H9 (cell line): ENCODE measurements at regions not wholly inside any gene's neighbourhood (a gene's known extent, or its start where the extent isn't known, plus 50 kb on each side); places are given as distances from the start of the nearest gene placed in this dataset.

Source experiments
- DNase-seq: peaks from one replicate; pipeline ENCODE4 v3.0.0-alpha.2; 2017
- H2AFZ ChIP-seq: one replicate; pipeline ENCODE4 v1.6.1; 2013; ENCODE audit warnings: mild to moderate bottlenecking, low read length, control low read depth, moderate library complexity
- H2AK5ac ChIP-seq: 2 replicates; pipeline ENCODE4 v1.6.1; 2013; ENCODE audit warnings: low read length, control low read depth, mixed read lengths; ENCODE audit not compliant: insufficient read length
- H2BK120ac ChIP-seq: one replicate; pipeline ENCODE4 v1.6.1; 2013; ENCODE audit warnings: low read depth, mild to moderate bottlenecking, low read length, control low read depth, inconsistent platforms; ENCODE audit not compliant: poor library complexity, severe bottlenecking
- H2BK12ac ChIP-seq: 2 replicates; pipeline ENCODE4 v1.6.1; 2013; ENCODE audit warnings: low read length, control low read depth, mixed read lengths, low read depth; ENCODE audit not compliant: insufficient read length
- H2BK15ac ChIP-seq: 2 replicates; pipeline ENCODE4 v1.6.1; 2013; ENCODE audit warnings: low read depth, low read length, control low read depth
- H2BK20ac ChIP-seq: one replicate; pipeline ENCODE4 v1.6.1; 2013; ENCODE audit warnings: low read depth, mild to moderate bottlenecking, low read length, control low read depth, inconsistent platforms; ENCODE audit not compliant: poor library complexity, severe bottlenecking
- H2BK5ac ChIP-seq: 2 replicates; pipeline ENCODE4 v1.6.1; 2013; ENCODE audit warnings: low read length, control low read depth, mixed read lengths; ENCODE audit not compliant: insufficient read length
- H3K14ac ChIP-seq: 2 replicates; pipeline ENCODE4 v1.6.1; 2013; ENCODE audit warnings: low read length, control low read depth; ENCODE audit not compliant: insufficient read depth
- H3K18ac ChIP-seq: 2 replicates; pipeline ENCODE4 v1.6.1; 2013; ENCODE audit warnings: low read depth, mild to moderate bottlenecking, mixed read lengths, low read length, control low read depth; ENCODE audit not compliant: insufficient read length
- H3K23ac ChIP-seq: 2 replicates; pipeline ENCODE4 v1.6.1; 2013; ENCODE audit warnings: low read length, control low read depth, mixed read lengths, low read depth; ENCODE audit not compliant: insufficient read length
- H3K23me2 ChIP-seq: 2 replicates; pipeline ENCODE4 v1.6.1; 2013; ENCODE audit warnings: low read depth, mild to moderate bottlenecking, mixed read lengths, low read length, control low read depth; ENCODE audit not compliant: insufficient read length, poor library complexity, severe bottlenecking
- H3K27ac ChIP-seq: 2 replicates; pipeline ENCODE4 v1.5.1; 2013; ENCODE audit warnings: low read length, control low read depth, mixed read lengths, low read depth; ENCODE audit not compliant: insufficient read length
- H3K27me3 ChIP-seq: 2 replicates; pipeline ENCODE4 v1.6.1; 2013; ENCODE audit warnings: low read length, control low read depth, inconsistent platforms; ENCODE audit not compliant: insufficient read depth
- H3K4ac ChIP-seq: 2 replicates; pipeline ENCODE4 v1.6.1; 2013; ENCODE audit warnings: low read depth, mild to moderate bottlenecking, control low read depth, inconsistent platforms, low read length, moderate library complexity
- H3K4me1 ChIP-seq: 2 replicates; pipeline ENCODE4 v1.6.1; 2013; ENCODE audit warnings: low read length, control low read depth, inconsistent platforms; ENCODE audit not compliant: insufficient read depth
- H3K4me2 ChIP-seq: 2 replicates; pipeline ENCODE4 v1.6.1; 2013; ENCODE audit warnings: low read length, control low read depth, mixed read lengths; ENCODE audit not compliant: insufficient read length, insufficient read depth
- H3K56ac ChIP-seq: 2 replicates; pipeline ENCODE4 v1.6.1; 2013; ENCODE audit warnings: low read depth, mild to moderate bottlenecking, mixed read lengths, low read length, control low read depth; ENCODE audit not compliant: insufficient read length
- H3K79me1 ChIP-seq: 2 replicates; pipeline ENCODE4 v1.6.1; 2013; ENCODE audit warnings: low read depth, mild to moderate bottlenecking, moderate library complexity, low read length, control low read depth, inconsistent platforms; ENCODE audit not compliant: insufficient read depth, poor library complexity, severe bottlenecking
- H3K79me2 ChIP-seq: 2 replicates; pipeline ENCODE4 v1.6.1; 2013; ENCODE audit warnings: low read length, control low read depth, inconsistent platforms; ENCODE audit not compliant: insufficient read depth
- H3K9ac ChIP-seq: 2 replicates; pipeline ENCODE4 v1.6.1; 2013; ENCODE audit warnings: low read length, control low read depth, mixed read lengths; ENCODE audit not compliant: insufficient read length; ENCODE audit errors: extremely low read depth
- H3K9me3 ChIP-seq: one replicate; pipeline ENCODE4 v1.6.1; 2013; ENCODE audit warnings: low read depth, low read length, inconsistent platforms; ENCODE audit not compliant: control insufficient read depth
- H3T11ph ChIP-seq: one replicate; pipeline ENCODE4 v1.6.1; 2013; ENCODE audit warnings: mild to moderate bottlenecking, low read length, control low read depth, inconsistent platforms
- H4K20me1 ChIP-seq: one replicate; pipeline ENCODE4 v1.6.1; 2013; ENCODE audit not compliant: control insufficient read depth, insufficient read length, insufficient read depth
- H4K5ac ChIP-seq: 2 replicates; pipeline ENCODE4 v1.6.1; 2013; ENCODE audit warnings: low read depth, mild to moderate bottlenecking, mixed read lengths, low read length, control low read depth; ENCODE audit not compliant: insufficient read length
- H4K8ac ChIP-seq: replicated peaks from 2 replicates; pipeline ENCODE4 v1.6.1; 2013; ENCODE audit warnings: low read length, control low read depth, mixed read lengths, low read depth; ENCODE audit not compliant: insufficient read length
- H4K91ac ChIP-seq: 2 replicates; pipeline ENCODE4 v1.6.1; 2013; ENCODE audit warnings: low read depth, mild to moderate bottlenecking, moderate library complexity, mixed read lengths, low read length, control low read depth; ENCODE audit not compliant: insufficient read length
- H3K27ac Mint-ChIP-seq, 3 experiments: 2 replicates in 2 of 3; 3 replicates in 1 of 3; pipeline ENCODE4 v1.8.0; 2020 to 2021; ENCODE audit warnings: mixed read lengths in 3 of 3, mild to moderate bottlenecking in 1 of 3, moderate library complexity in 1 of 3
- H3K27me3 Mint-ChIP-seq: 2 replicates; pipeline ENCODE4 v1.8.0; 2021; ENCODE audit warnings: low read depth, mild to moderate bottlenecking, moderate library complexity, mixed read lengths
- H3K36me3 Mint-ChIP-seq, 3 experiments: 2 replicates in 2 of 3; 3 replicates in 1 of 3; pipeline ENCODE4 v1.8.0; 2020 to 2021; ENCODE audit warnings: low read depth in 3 of 3, mixed read lengths in 3 of 3; ENCODE audit not compliant: insufficient read depth in 1 of 3
- H3K4me1 Mint-ChIP-seq, 2 experiments: 2 replicates each; pipeline ENCODE4 v1.8.0; 2020; ENCODE audit warnings: mixed read lengths in 2 of 2
- H3K4me3 Mint-ChIP-seq, 2 experiments: 2 replicates in 1 of 2; 3 replicates in 1 of 2; pipeline ENCODE4 v1.8.0; 2020 to 2021; ENCODE audit warnings: mild to moderate bottlenecking in 2 of 2, mixed read lengths in 2 of 2, moderate library complexity in 1 of 2
- H3K9me3 Mint-ChIP-seq, 2 experiments: 2 replicates in 1 of 2; 3 replicates in 1 of 2; pipeline ENCODE4 v1.8.0; 2020; ENCODE audit warnings: mild to moderate bottlenecking in 2 of 2, mixed read lengths in 2 of 2, moderate library complexity in 1 of 2
- CTCF ChIP-seq: fragments of 200-600 bp; sonication (generic); conservative IDR thresholded peaks from 3 replicates; pipeline ENCODE4 v1.8.0; 2021; ENCODE audit warnings: antibody characterized with exemption, mild to moderate bottlenecking
- WGBS: extraction: QIAGEN DNeasy Blood & Tissue Kit; methylation state at CpG from one replicate; pipeline ENCODE4 v1.1.7; 2013; ENCODE audit warnings: missing lambda C conversion rate, low lambda C conversion rate, mixed read lengths; ENCODE audit not compliant: insufficient read length; ENCODE audit errors: extremely low coverage; 5-methylcytosine and 5-hydroxymethylcytosine counted together

DNA sequence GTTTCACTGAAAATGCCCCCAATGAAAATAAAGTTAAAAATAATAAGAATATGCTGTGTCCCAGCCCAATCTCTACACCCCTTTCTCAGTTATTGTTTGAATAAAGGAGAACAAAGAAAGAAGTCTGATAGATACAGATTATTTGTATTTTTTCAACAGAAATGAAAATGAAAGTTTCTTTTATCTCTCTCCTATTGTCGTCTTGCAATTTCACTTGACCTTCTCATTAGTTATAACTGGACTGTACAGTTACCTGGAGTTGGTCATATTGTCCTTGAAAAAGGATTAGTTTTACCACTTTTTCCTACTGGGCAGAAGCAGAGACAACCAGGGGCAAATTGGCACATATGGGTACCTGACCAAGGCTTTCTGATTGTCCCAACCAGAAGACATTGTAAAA, 440.0 kb downstream of the PDCD6IP start:
- Mint-ChIP-seq H3K36me3 (no peaks in the 10 kb centered on the region), H3K4me3 (no peak overlapping the region), H3K9me3 (no peaks in the 10 kb centered on the region), H3K27ac (no peak overlapping the region), H3K4me1 (peaks cover 0 to 3% of the 10 kb centered on the region in 2 experiments; a peak in 1 of 4 replicates), H3K27me3 (no peaks in the 10 kb centered on the region)
- no CpG with 5 or more reads among the region's 1 CpG for WGBS
- H3K79me2 ChIP-seq = no peaks in the 10 kb centered on the region
- TF ChIP-seq CTCF = no peak
- H3K4ac ChIP-seq = no peak overlapping the region
- H3K79me1 ChIP-seq = no peaks in the 10 kb centered on the region
- H3K9ac ChIP-seq = no peak overlapping the region
- no peak overlapping the region for H3K56ac ChIP-seq
- H2BK5ac ChIP-seq = no peak overlapping the region
- no peak overlapping the region for H2BK15ac ChIP-seq
- H3T11ph ChIP-seq = no peak overlapping the region
- no peak overlapping the region for H4K5ac ChIP-seq
- no peak for DNase-seq
- H4K8ac ChIP-seq = no peak overlapping the region
- no peak overlapping the region for H3K18ac ChIP-seq
- H3K23me2 ChIP-seq = no peaks in the 10 kb centered on the region
- no peak overlapping the region for H3K4me2 ChIP-seq
- no peak overlapping the region for H2BK12ac ChIP-seq
- no peak overlapping the region for H2AK5ac ChIP-seq
- H2BK20ac ChIP-seq = no peak overlapping the region
- H3K4me1 ChIP-seq = no peaks in the 10 kb centered on the region
- H3K23ac ChIP-seq = no peak overlapping the region
- H3K14ac ChIP-seq = no peak overlapping the region
- no peaks in the 10 kb centered on the region for H3K9me3 ChIP-seq
- no peaks in the 10 kb centered on the region for H3K27me3 ChIP-seq
- H2BK120ac ChIP-seq = no peak overlapping the region
- H4K91ac ChIP-seq = no peak overlapping the region
- no peaks in the 10 kb centered on the region for H4K20me1 ChIP-seq
- no peak overlapping the region for H3K27ac ChIP-seq
- H2AFZ ChIP-seq = no peak overlapping the region
